ENCODE measurements at regions not wholly inside any gene's neighbourhood (a gene's known extent, or its start where the extent isn't known, plus 50 kb on each side); places are given as distances from the start of the nearest gene placed in this dataset.
"Not testable (repeated sequence)": the region's sequence is repeated elsewhere in the genome, so short reads cannot be mapped to it uniquely, and the experiment has no call there.

- DNase-seq (ENCODE audit: low read depth): no peak
Observed at GRCh38 chr12:118537481-118537917, 161.1 kb downstream of the SUDS3 start.

- DNase-seq (ENCODE audit: low read depth): no peak
Observed at GRCh38 chr12:118541071-118541470, 164.7 kb downstream of the SUDS3 start.

- DNase-seq (ENCODE audit: low read depth): peak; percentile 3
Observed at GRCh38 chr12:118541934-118542333, 165.6 kb downstream of the SUDS3 start.

- DNase-seq (ENCODE audit: low read depth): no peak
Observed at GRCh38 chr12:118543651-118544050, 167.3 kb downstream of the SUDS3 start.

GRCh38 chr12:118544569-118544968 lies 168.2 kb downstream of the SUDS3 start:
- peak; percentile 90 for DNase-seq (ENCODE audit: low read depth)

GRCh38 chr12:118547606-118548005 lies 171.3 kb downstream of the SUDS3 start:
- not testable (repeated sequence) for DNase-seq (ENCODE audit: low read depth)

GRCh38 chr12:118548887-118549509 lies 172.6 kb downstream of the SUDS3 start:
- DNase-seq (ENCODE audit: low read depth): no peak

GRCh38 chr12:118549510-118549980 lies 173.2 kb downstream of the SUDS3 start:
- peak; percentile 32 for DNase-seq (ENCODE audit: low read depth)

- DNase-seq (ENCODE audit: low read depth): no peak
Observed at GRCh38 chr12:118553856-118554504, 177.6 kb downstream of the SUDS3 start.

GRCh38 chr12:118558941-118559340 lies 182.6 kb downstream of the SUDS3 start:
- DNase-seq (ENCODE audit: low read depth): no peak

GRCh38 chr12:118560733-118561132 lies 184.4 kb downstream of the SUDS3 start:
- DNase-seq (ENCODE audit: low read depth): no peak

- DNase-seq (ENCODE audit: low read depth): no peak
Observed at GRCh38 chr12:118571730-118572129, 195.4 kb downstream of the SUDS3 start.

GRCh38 chr12:118574288-118574687 lies 197.9 kb downstream of the SUDS3 start:
- no peak for DNase-seq (ENCODE audit: low read depth)

- no peak for DNase-seq (ENCODE audit: low read depth)
Observed at GRCh38 chr12:118575730-118576129, 199.4 kb downstream of the SUDS3 start.

GRCh38 chr12:118581371-118581770 lies 205.0 kb downstream of the SUDS3 start:
- no peak for DNase-seq (ENCODE audit: low read depth)

GRCh38 chr12:118582863-118583262 lies 206.5 kb downstream of the SUDS3 start:
- DNase-seq (ENCODE audit: low read depth): no peak

GRCh38 chr12:118586433-118586832 lies 210.1 kb downstream of the SUDS3 start:
- DNase-seq (ENCODE audit: low read depth): no peak

- no peak for DNase-seq (ENCODE audit: low read depth)
Observed at GRCh38 chr12:118589162-118589561, 212.8 kb downstream of the SUDS3 start.

GRCh38 chr12:118590406-118591150 lies 214.2 kb downstream of the SUDS3 start:
- DNase-seq (ENCODE audit: low read depth): no peak

- no peak for DNase-seq (ENCODE audit: low read depth)
Observed at GRCh38 chr12:118603610-118604361, 227.4 kb downstream of the SUDS3 start.

GRCh38 chr12:118606690-118607089 lies 230.3 kb downstream of the SUDS3 start:
- DNase-seq (ENCODE audit: low read depth): no peak

GRCh38 chr12:118607831-118608230 lies 231.5 kb downstream of the SUDS3 start:
- no peak for DNase-seq (ENCODE audit: low read depth)

Measured in ELR (cell line).